ENCODE measurements at regions not wholly inside any gene's neighbourhood (a gene's known extent, or its start where the extent isn't known, plus 50 kb on each side); places are given as distances from the start of the nearest gene placed in this dataset.
"Not testable (repeated sequence)": the region's sequence is repeated elsewhere in the genome, so short reads cannot be mapped to it uniquely, and the experiment has no call there.

GRCh38 chr9:20242510-20243189 lies 379.6 kb downstream of the MLLT3 start:
- intact Hi-C loops (cut with micrococcal nuclease), result loop anchor here (1.0 to 2.0 kb wide), 8 partner anchors 10 to 381 kb away; no protein-coding TSS in a partner anchor

GRCh38 chr9:20240498-20240897 lies 381.8 kb downstream of the MLLT3 start:
- intact Hi-C loops (cut with micrococcal nuclease), result no loop called here

- intact Hi-C loops (cut with micrococcal nuclease), result no loop called here
Observed at GRCh38 chr9:20238921-20239320, 383.4 kb downstream of the MLLT3 start.

DNA sequence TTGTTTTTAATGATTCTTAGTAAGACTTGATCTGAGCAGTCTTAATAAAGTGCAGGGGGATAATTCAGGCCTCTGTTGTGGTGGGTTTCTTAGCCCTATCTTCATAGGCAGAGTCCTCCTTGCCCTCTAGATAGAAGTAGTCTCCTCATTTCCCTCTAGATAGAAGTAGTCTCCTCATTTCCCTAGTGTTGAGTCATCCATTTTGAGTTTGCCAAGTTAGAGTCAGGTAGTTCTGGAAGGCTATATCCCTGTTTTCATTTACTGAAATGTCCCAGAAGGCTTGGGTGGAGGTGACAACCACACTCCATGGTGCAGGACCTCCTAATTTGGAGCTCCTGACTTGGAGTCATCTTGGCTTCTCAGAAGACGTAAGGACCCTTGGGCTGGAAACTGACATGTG lies 384.6 kb downstream of the MLLT3 start:
- intact Hi-C loops (cut with micrococcal nuclease), result no loop called here

GRCh38 chr9:20236676-20237075 lies 385.6 kb downstream of the MLLT3 start:
- intact Hi-C loops (cut with micrococcal nuclease), result no loop called here

- intact Hi-C loops (cut with micrococcal nuclease), result not testable (repeated sequence)
Observed at GRCh38 chr9:20235206-20235605, 387.1 kb downstream of the MLLT3 start.

- intact Hi-C loops (cut with micrococcal nuclease), result no loop called here
Observed at GRCh38 chr9:20228096-20228495, 394.2 kb downstream of the MLLT3 start.

DNA sequence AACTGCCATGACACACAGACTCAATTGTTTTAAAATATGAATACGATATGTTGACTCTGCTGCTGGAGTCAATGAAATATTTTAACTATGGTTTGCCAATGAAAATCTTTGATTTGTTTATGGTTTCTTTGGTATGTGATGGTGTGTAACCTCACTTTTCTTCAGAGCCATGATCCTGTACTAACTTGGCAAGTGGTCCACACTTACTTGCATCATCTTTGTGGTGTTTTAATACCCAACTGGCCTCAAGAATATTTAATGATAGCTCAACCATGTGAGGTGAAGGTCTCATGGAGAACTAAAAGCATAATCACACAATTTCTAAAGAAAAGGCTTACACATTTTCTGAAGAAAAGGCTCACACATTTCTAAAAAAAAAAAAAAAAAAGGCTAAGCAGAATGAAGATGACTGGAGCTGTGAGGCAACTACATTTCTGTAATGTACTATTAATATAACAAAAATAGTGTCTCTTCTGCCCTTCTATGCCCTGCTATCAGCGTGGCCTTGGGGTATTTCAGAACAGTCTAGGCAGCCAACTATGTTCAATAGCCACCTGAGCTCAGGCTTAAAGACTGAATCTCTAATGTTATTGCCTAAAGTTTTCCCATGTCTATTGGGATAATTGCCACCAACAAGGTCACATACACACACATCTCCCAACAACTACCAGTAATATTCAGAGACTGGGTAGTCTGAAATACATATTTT lies 395.0 kb downstream of the MLLT3 start:
- intact Hi-C loops (cut with micrococcal nuclease), result no loop called here

DNA sequence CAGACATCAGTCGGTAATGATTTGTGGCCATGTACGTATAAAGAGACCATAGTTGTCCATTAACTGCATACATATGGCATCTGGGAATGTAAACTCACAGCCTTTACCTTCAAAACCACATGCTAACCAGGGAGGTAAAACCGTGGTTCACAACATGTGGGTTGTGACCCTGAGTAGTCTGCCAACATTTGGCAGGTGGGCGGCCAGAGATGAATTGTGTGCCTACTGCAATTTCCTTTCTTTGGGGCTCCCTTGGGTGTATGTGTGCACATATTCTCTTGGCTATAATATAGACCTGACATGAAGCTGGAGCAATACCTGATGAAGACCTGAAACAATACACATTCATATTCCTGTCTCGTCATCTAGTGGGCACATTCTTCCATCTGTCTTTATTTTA lies 396.0 kb downstream of the MLLT3 start:
- intact Hi-C loops (cut with micrococcal nuclease), result no loop called here

DNA sequence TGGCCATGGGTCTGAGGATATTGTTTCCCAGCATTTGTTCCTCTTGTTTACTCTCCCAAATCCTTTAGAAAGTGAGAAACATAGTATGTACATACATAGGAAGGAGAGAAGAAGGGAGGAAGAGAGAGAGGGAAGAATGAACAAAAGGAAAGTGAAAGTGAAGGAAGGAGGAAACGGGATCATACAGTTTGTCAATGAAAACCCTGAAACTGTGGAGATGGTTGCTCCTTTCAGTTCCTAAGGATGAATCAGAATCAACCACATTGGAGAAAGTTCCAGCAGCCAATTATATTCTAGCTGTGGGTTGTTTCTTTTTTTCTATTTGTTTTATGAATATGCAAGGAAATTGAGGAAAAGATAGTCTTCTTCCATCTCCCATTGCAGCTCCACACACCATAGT lies 396.5 kb downstream of the MLLT3 start:
- intact Hi-C loops (cut with micrococcal nuclease), result loop anchor here (2.0 kb wide), 1 partner anchor 17 kb away; no protein-coding TSS in a partner anchor

- intact Hi-C loops (cut with micrococcal nuclease), result loop anchor here (2.0 kb wide), 1 partner anchor 18 kb away; no protein-coding TSS in a partner anchor
Observed at GRCh38 chr9:20224756-20225155, 397.5 kb downstream of the MLLT3 start.

- intact Hi-C loops (cut with micrococcal nuclease), result no loop called here
Observed at GRCh38 chr9:20220286-20220685, 402.0 kb downstream of the MLLT3 start.

- intact Hi-C loops (cut with micrococcal nuclease), result no loop called here
Observed at GRCh38 chr9:20219437-20219836, 402.9 kb downstream of the MLLT3 start.

- intact Hi-C loops (cut with micrococcal nuclease), result no loop called here
Observed at GRCh38 chr9:20217596-20217995, 404.7 kb downstream of the MLLT3 start.

- intact Hi-C loops (cut with micrococcal nuclease), result no loop called here
Observed at GRCh38 chr9:20216438-20216837, 405.9 kb downstream of the MLLT3 start.

GRCh38 chr9:20215552-20215951 lies 406.7 kb downstream of the MLLT3 start:
- intact Hi-C loops (cut with micrococcal nuclease), result no loop called here

DNA sequence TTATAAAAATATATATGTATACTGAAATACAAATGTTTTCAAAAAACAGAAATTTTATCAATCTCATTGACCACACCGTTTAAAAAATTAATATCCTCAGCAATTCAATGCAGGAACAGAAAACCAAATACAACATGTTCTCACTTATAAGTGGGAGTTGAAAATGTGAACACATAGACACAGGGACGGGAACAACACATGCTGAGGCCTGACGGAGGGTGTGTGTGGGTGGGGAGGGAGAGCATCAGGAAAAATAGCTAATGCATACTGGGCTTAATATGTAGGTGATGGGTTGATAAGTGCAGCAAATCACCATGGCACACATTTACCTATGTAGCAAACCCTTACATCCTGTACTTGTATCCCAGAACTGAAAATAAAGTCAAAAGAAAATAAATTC lies 409.5 kb downstream of the MLLT3 start:
- intact Hi-C loops (cut with micrococcal nuclease), result no loop called here

DNA sequence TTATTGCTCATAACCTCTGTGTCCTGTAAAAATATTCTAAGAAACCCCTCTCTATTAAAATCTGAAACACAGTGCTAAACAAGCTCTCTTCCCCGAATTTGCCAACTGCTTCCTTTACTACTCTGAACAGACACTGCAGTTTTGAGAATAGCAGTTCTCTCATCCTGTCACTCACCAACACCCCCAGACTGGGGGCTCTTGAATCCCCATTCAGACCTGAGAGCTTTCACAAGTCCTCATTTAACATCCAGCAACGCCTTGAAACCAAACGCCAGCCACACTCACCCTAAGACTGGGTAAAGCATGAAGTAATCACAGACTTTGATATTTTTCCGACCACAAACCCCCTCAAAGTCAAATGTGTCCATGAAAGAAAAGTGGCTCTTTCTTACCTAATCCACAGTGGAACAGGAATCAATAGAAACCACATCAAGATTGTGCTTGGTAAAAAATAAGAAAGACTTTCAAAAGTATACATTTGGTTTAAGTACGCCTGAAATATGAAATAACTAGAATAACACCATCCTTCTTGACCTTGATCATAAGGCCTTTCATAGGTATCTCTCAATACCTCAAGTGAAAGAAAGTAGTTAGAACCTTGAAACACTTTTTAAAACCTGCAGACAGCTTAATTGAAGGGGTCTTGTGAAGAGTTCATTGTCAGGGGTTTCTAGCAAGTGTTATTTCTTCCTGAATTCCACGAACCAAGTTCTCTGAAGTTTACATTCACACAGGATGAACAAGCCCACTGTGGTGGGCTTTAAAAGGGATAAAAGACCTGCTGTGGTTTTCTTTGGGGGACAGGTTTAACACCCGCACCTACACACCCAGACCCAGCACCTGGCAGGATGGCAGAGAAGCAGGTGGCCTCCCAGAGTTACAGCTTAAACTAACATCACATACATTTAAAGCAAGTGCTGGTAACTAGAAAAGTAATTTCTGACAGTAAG lies 412.6 kb downstream of the MLLT3 start:
- intact Hi-C loops (cut with micrococcal nuclease), result loop anchor here (1.0 to 5.0 kb wide), 9 partner anchors 33 to 823 kb away; partner anchors contain the start of gene HACD4

- intact Hi-C loops (cut with micrococcal nuclease), result loop anchor here (1.0 to 5.0 kb wide), 9 partner anchors 33 to 823 kb away; partner anchors contain the start of gene HACD4
Observed at GRCh38 chr9:20208961-20209371, 413.3 kb downstream of the MLLT3 start.

DNA sequence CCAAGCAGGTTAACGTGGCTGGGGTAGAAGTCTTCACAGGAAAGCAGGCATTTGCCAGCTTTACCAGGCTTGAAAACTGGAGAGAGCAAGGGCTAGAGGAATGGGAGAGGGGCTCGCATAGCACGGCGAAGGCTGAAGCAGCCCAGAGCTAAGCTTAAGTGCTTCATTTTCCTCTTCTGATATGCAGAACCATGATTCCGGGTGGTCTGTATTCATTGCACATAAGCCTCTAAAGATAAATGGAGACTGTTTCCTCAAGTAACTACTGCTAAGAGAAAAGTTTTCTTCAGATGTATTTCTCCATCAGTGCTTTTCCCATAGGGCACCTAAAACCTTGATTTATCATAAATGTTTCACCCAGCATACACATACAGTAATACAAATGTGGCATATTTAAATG lies 414.1 kb downstream of the MLLT3 start:
- intact Hi-C loops (cut with micrococcal nuclease), result loop anchor here (2.0 to 5.0 kb wide), 3 partner anchors 165 to 824 kb away; partner anchors contain the start of gene HACD4

DNA sequence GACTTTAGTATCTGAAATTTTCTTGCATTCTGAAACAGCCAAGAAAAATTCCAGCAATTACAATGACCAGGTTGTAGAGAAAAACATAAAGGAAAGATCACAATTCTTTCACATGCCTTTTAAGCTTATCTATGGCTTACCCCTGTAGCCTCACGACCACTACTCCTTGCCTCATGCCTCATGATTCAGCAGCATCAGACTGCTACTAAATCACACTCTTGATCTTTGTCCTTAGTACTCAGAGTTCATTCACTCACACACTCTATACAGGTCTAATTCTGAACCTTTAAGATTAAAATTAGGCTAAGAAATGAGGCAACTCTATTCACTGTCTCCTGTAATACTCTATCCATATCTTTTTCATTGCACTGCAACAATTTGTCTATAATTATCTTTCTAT lies 415.1 kb downstream of the MLLT3 start:
- intact Hi-C loops (cut with micrococcal nuclease), result loop anchor here (5.0 kb wide), 1 partner anchor 825 kb away; the partner anchor contains the start of gene HACD4

All from T-helper 1 cell treated with Interleukin-12 subunit alpha and Interleukin-12 subunit beta and Interleukin-4 antibody, amounts not matched to agents 30 ng/mL and 1 ng/mL, for 36 hours (primary cell).